GM12891 (cell line): ENCODE measurements at regions not wholly inside any gene's neighbourhood (a gene's known extent, or its start where the extent isn't known, plus 50 kb on each side); places are given as distances from the start of the nearest gene placed in this dataset.

Experiments used
- PAX5 ChIP-seq: IDR thresholded peaks from 2 replicates; pipeline ENCODE4 v1.6.1; 2011; ENCODE audit warnings: low read length, moderate library complexity, mild to moderate bottlenecking; ENCODE audit not compliant: insufficient read depth, severe bottlenecking
- POLR2A ChIP-seq: IDR thresholded peaks from 2 replicates; pipeline ENCODE4 v1.6.1; 2011; ENCODE audit warnings: low read depth, low read length, control low read depth
- POLR2AphosphoS5 ChIP-seq: IDR thresholded peaks from 2 replicates; pipeline ENCODE4 v1.6.1; 2011; ENCODE audit warnings: low read depth, low read length, control low read depth
- TAF1 ChIP-seq: IDR thresholded peaks from 2 replicates; pipeline ENCODE4 v1.6.1; 2011; ENCODE audit warnings: low read depth, low read length, control low read depth

GRCh38 chr18:53752781-53753367 lies 471.6 kb downstream of the MBD2 start:
- TF ChIP-seq PAX5 (no peak), POLR2AphosphoS5 (no peak), POLR2A (no peak), TAF1 (no peak)
